Activated CD4-positive, alpha-beta T cell treated with anti-CD3 and anti-CD28 coated beads, Interleukin-2, amount 10 ng/mL, durations not matched to agents 24 days and 14 days (primary cell): ENCODE measurements at regions not wholly inside any gene's neighbourhood (a gene's known extent, or its start where the extent isn't known, plus 50 kb on each side); places are given as distances from the start of the nearest gene placed in this dataset.
"Not testable (repeated sequence)": the region's sequence is repeated elsewhere in the genome, so short reads cannot be mapped to it uniquely, and the experiment has no call there.

Experiments used
- DNase-seq: peaks from one replicate; pipeline ENCODE4 v3.0.0; 2022
- H3K27ac Mint-ChIP-seq: one replicate; pipeline ENCODE4 v1.8.0; 2022; ENCODE audit warnings: mild to moderate bottlenecking, mixed read lengths
- H3K27me3 Mint-ChIP-seq: one replicate; pipeline ENCODE4 v1.8.0; 2022; ENCODE audit warnings: mixed read lengths
- H3K36me3 Mint-ChIP-seq: one replicate; pipeline ENCODE4 v1.8.0; 2022; ENCODE audit warnings: low read depth, mild to moderate bottlenecking, mixed read lengths
- H3K4me1 Mint-ChIP-seq: one replicate; pipeline ENCODE4 v1.8.0; 2021; ENCODE audit warnings: mixed read lengths
- H3K4me3 Mint-ChIP-seq: one replicate; pipeline ENCODE4 v1.8.0; 2022; ENCODE audit warnings: mild to moderate bottlenecking, moderate library complexity, mixed read lengths
- H3K9me3 Mint-ChIP-seq: one replicate; pipeline ENCODE4 v1.8.0; 2021; ENCODE audit warnings: mixed read lengths
- intact Hi-C: fragments of 100-400 bp; cut with micrococcal nuclease; formaldehyde crosslinking; loops from one replicate; pipeline ENCODE4 v1.15.1; 2023

DNA sequence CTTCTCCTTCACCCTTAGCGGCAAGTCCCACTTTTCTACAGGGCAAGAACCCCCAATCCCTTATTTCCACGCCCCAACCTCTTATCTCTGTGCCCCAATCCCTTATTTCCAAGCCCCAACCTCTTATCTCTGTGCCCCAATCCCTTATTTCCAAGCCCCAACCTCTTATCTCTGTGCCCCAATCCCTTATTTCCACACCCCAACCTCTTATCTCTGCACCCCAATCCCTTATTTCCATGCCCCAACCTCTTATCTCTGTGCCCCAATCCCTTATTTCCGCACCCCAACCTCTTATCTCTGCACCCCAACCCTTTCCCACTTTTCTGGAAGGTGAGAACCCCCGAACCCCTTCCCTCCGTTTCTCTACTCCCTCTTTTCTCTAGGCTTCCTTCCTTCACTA, 116.1 kb upstream of the GJE1 start:
- H3K4me3 Mint-ChIP-seq, H3K27ac Mint-ChIP-seq, intact Hi-C loops, H3K27me3 Mint-ChIP-seq, H3K4me1 Mint-ChIP-seq, H3K9me3 Mint-ChIP-seq, H3K36me3 Mint-ChIP-seq, DNase-seq: not testable (repeated sequence)

DNA sequence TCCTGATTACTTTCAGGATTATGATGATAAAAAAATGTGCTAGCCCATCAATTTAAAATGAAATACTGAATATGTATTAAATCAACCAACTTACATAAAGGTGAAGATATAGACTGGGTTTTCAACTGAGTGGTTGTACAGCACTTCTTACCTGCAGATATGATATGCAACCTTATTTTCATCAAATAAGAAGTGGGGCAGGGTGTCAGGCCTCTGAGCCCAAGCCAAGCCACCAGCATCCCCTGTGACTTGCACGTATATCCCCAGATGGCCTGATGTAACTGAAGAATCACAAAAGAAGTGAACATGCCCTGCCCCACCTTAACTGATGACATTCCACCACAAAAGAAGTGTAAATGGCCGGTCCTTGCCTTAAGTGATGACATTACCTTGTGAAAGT, 117.3 kb upstream of the GJE1 start:
- H3K4me3 Mint-ChIP-seq, DNase-seq, H3K27me3 Mint-ChIP-seq, H3K27ac Mint-ChIP-seq, H3K4me1 Mint-ChIP-seq, intact Hi-C loops, H3K9me3 Mint-ChIP-seq, H3K36me3 Mint-ChIP-seq: not testable (repeated sequence)

DNA sequence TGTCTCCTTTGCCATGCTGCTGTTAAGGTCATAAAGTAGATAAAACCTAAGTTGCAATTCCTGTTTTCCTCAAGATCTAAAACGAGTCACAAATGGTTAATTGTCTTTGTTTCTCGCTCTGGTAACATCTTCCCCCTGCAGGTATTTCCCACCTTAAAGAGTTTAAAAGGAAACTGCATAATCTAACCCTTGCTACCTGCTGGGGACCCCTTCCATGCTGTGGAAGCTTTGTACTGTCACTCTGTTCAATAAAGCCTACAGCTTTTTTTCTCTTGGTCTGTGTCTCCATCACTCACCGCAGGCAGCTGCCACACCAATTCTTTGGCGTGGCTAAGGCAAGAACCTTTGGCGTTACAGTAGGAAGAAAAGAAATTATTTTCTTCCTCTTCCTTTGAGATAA, 117.7 kb upstream of the GJE1 start:
- no peak overlapping the region for H3K4me3 Mint-ChIP-seq
- no peaks in the 10 kb centered on the region for H3K9me3 Mint-ChIP-seq
- no peak for DNase-seq
- H3K4me1 Mint-ChIP-seq: peaks cover 4% of the 10 kb centered on the region
- intact Hi-C loops: no loop called here
- no peaks in the 10 kb centered on the region for H3K36me3 Mint-ChIP-seq
- H3K27me3 Mint-ChIP-seq: peaks cover 8% of the 10 kb centered on the region
- H3K27ac Mint-ChIP-seq: no peak overlapping the region

DNA sequence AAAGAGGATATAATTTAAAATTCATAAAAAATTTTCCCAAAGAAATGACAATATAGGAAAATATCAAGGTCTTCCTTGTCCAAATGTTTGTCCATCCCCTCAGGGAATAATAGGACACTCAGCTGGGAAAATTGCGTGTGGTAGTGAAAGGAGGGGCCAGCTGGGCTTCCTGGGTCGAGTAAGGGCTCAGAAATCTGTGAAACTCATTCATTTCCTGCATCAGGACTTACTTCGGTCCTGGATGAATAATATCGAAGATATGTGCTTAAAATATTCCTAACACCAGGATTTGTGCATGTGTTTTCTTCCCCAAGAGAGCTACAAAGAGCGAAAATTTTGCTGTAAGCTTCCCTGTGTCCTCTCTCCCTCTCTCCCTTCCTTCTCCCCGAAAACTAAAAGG, 118.2 kb upstream of the GJE1 start:
- Mint-ChIP-seq H3K4me3 (no peak overlapping the region), H3K9me3 (no peaks in the 10 kb centered on the region), H3K27ac (no peak overlapping the region), H3K27me3 (peaks cover 8% of the 10 kb centered on the region), H3K36me3 (no peaks in the 10 kb centered on the region), H3K4me1 (peaks cover 4% of the 10 kb centered on the region)
- intact Hi-C loops: no loop called here
- DNase-seq: no peak

DNA sequence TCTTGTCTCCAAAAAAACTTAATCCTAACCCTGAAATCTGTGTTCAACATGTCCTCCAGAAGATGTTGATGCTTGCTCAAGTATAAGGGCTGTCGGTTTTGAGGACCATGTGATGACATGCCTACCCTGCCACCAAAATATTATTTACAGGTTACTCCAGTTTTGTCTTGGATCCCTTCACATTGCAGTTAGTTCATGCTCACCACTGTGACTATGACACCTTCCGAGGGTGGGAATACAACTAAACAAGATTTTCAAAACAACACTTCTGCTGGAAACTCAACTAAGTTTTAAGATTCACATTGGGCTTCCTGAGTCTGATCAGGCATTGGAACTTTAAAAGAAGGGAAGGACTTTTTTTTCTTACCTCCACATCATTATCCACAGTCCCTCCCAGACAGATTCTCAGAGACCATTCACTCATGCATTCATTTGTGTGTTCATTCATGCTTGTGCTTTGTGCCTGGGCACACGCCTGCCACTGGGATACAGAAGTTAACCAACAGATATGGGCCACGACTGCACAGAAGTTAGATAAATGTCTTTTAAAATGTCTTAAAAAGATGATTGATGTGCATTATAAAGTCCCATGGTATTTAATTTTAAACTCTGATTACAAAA, 118.7 kb upstream of the GJE1 start:
- no peaks in the 10 kb centered on the region for H3K36me3 Mint-ChIP-seq
- H3K27me3 Mint-ChIP-seq: peaks cover 8% of the 10 kb centered on the region
- DNase-seq: no peak
- intact Hi-C loops: no loop called here
- H3K4me3 Mint-ChIP-seq: no peak overlapping the region
- no peak overlapping the region for H3K27ac Mint-ChIP-seq
- no peaks in the 10 kb centered on the region for H3K9me3 Mint-ChIP-seq
- H3K4me1 Mint-ChIP-seq: peaks cover 4% of the 10 kb centered on the region

DNA sequence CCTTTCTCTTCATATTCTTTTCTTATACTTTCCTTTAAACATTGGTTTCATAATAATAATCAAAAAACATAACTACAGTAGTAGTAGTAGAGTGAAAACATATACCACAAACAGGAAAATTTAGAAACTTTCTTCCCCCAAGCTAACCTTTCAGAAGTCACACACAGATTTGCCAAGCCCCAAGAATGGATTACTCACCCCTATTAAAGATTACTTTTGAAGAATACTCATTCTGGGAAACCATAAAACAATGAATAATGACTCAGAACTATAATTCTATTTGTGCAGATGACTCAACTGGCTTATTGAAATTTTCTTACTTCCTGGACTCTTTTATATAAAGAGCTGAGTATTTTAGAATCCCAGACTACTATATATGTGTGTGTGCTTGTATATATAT, 119.4 kb upstream of the GJE1 start:
- Mint-ChIP-seq H3K4me1 (peaks cover 4% of the 10 kb centered on the region), H3K27ac (no peak overlapping the region), H3K9me3 (no peaks in the 10 kb centered on the region), H3K4me3 (no peak overlapping the region), H3K27me3 (peaks cover 8% of the 10 kb centered on the region), H3K36me3 (no peaks in the 10 kb centered on the region)
- intact Hi-C loops: no loop called here
- no peak for DNase-seq

DNA sequence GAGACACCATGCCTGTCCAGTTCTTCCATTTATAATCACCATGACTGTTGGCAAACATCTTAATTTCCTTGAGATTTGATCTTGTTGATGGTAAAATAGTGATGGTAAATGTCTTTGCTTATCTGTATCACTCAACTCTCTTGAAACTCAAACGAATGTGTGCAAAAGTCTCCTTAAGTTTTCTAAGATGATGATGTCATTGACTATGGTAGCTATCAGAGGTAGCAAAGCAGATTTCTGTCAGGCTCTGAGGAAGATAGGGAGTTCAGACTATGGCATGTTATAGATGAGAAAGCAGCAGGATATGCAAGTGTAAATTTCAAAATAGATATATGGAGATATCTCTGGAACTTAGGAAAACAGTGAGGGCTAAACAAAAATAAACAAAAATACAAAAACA, 121.0 kb upstream of the GJE1 start:
- H3K4me1 Mint-ChIP-seq: peaks cover 4% of the 10 kb centered on the region
- no peak overlapping the region for H3K27ac Mint-ChIP-seq
- H3K36me3 Mint-ChIP-seq: no peaks in the 10 kb centered on the region
- H3K4me3 Mint-ChIP-seq: no peak overlapping the region
- no peak for DNase-seq
- H3K9me3 Mint-ChIP-seq: no peaks in the 10 kb centered on the region
- peaks cover 8% of the 10 kb centered on the region for H3K27me3 Mint-ChIP-seq
- intact Hi-C loops: no loop called here

DNA sequence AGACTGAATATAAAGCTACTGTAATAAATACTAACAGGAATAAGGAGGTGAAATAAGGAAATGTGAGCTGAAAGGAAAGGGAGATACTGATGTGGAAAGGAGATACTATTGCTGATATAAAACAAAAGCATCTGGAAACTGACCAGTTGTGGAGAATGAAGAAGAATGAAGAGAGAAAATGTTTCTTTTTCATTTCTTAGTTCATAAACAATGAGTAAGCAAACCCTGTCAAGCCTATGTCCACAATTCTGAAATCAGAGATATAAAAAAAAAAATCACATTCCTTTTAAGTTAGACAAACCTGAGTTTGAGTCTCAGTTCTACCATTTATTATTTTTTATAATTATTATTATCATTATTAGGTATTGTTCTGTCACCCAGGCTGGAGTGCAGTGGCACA, 121.6 kb upstream of the GJE1 start:
- H3K27me3 Mint-ChIP-seq: peaks cover 8% of the 10 kb centered on the region
- no peak for DNase-seq
- H3K9me3 Mint-ChIP-seq: no peaks in the 10 kb centered on the region
- intact Hi-C loops: no loop called here
- no peak overlapping the region for H3K27ac Mint-ChIP-seq
- no peak overlapping the region for H3K4me3 Mint-ChIP-seq
- H3K4me1 Mint-ChIP-seq: peaks cover 4% of the 10 kb centered on the region
- H3K36me3 Mint-ChIP-seq: no peaks in the 10 kb centered on the region

DNA sequence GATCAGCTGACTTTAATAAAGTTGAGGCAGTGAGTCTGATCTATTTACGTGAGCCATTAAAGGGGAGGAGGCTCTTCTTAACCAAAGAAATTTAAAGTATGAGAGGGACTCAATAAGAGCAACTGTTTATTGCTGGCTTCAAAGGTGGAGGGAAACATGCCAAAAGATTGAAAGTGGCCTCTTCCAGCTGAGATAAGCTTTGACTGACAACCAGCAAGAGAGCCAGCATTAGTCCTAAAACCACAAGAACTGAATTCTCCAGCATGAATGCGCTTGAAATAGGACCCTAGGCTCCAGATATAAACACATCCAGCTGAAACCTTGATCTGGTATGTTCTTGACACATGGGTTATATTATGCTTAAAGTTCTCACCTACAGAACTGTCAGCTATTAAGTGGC, 123.1 kb upstream of the GJE1 start:
- no peak for DNase-seq
- H3K36me3 Mint-ChIP-seq: no peaks in the 10 kb centered on the region
- intact Hi-C loops: no loop called here
- peaks cover 4% of the 10 kb centered on the region for H3K4me1 Mint-ChIP-seq
- no peak overlapping the region for H3K27ac Mint-ChIP-seq
- no peaks in the 10 kb centered on the region for H3K9me3 Mint-ChIP-seq
- no peak overlapping the region for H3K4me3 Mint-ChIP-seq
- H3K27me3 Mint-ChIP-seq: peaks cover 6% of the 10 kb centered on the region

DNA sequence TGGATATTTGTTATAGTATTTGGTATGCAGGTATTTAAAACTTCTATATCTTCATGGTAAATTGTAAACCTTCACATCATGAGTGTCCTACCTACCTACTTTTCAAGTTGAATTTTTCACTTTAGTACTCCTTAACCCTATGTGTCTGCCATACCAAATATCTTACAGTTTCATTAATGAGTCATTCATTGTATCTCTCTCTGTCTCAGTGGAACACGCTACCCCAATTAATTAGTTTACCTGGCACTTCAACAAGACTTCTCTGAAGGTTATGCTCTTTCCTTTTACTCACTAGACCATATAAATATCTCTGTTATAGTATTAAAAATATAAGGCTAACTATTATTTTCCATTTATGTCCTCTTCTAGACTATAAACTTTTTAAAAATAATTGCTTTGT, 123.9 kb upstream of the GJE1 start:
- H3K27me3 Mint-ChIP-seq: peaks cover 5% of the 10 kb centered on the region
- DNase-seq: no peak
- no peak overlapping the region for H3K4me3 Mint-ChIP-seq
- peaks cover 4% of the 10 kb centered on the region for H3K4me1 Mint-ChIP-seq
- no peak overlapping the region for H3K27ac Mint-ChIP-seq
- intact Hi-C loops: no loop called here
- H3K36me3 Mint-ChIP-seq: no peaks in the 10 kb centered on the region
- no peaks in the 10 kb centered on the region for H3K9me3 Mint-ChIP-seq

DNA sequence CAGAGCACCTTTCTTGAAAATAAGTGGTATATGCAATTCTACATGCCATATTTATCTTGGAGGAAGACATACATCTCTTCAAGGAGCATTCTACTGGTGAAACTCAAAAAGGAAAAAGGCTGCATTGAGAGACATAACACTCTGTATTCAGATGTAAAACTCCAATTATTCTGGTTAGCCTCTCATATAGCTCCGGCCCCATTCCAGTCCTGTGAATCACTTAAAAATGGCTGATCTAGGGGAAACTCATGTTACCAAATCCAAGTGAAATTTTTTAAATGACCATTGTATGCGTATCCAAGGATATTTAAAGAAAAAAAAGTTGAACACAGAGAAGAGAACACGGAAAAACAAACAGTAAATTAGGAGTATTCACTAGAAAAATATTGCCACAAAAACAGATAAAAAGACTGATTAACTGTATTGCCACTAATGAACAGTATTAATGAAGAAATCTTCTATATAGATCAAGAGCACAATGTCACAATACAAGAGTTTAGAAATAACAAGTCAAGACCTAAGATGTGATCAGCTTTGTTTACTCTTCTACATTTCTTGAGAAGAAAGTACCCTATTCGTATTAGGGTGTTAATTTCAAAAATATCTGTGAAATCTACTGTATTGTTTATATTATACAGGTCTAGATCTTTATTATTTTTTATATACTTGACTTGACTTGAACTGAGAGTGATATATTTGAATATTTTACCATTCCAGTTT, 124.5 kb upstream of the GJE1 start:
- Mint-ChIP-seq H3K27ac (no peak overlapping the region), H3K27me3 (peaks cover 5% of the 10 kb centered on the region), H3K4me3 (no peak overlapping the region), H3K9me3 (no peaks in the 10 kb centered on the region), H3K36me3 (no peaks in the 10 kb centered on the region), H3K4me1 (peaks cover 2% of the 10 kb centered on the region)
- intact Hi-C loops: no loop called here
- no peak for DNase-seq

DNA sequence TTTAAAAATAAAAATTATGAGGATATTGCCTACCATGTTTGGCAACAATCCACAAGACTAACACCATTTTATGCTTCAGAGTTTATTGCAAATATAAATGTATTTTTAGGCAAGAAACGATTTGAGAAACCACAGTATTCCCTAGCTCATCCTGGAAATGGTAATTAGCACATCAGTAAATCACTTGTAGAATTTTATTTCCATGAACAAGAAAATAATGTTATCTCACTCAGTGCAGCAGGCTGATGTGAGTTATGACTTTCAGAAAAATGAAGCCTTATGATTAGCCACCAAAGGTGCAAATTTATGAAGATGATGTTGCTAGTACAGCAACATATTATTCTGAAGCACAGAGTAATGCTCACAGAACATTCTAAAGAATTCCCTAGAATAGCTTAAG, 127.7 kb upstream of the GJE1 start:
- intact Hi-C loops: no loop called here
- no peaks in the 10 kb centered on the region for H3K9me3 Mint-ChIP-seq
- no peaks in the 10 kb centered on the region for H3K4me1 Mint-ChIP-seq
- no peak for DNase-seq
- H3K27me3 Mint-ChIP-seq: no peaks in the 10 kb centered on the region
- no peak overlapping the region for H3K4me3 Mint-ChIP-seq
- no peaks in the 10 kb centered on the region for H3K36me3 Mint-ChIP-seq
- no peak overlapping the region for H3K27ac Mint-ChIP-seq

DNA sequence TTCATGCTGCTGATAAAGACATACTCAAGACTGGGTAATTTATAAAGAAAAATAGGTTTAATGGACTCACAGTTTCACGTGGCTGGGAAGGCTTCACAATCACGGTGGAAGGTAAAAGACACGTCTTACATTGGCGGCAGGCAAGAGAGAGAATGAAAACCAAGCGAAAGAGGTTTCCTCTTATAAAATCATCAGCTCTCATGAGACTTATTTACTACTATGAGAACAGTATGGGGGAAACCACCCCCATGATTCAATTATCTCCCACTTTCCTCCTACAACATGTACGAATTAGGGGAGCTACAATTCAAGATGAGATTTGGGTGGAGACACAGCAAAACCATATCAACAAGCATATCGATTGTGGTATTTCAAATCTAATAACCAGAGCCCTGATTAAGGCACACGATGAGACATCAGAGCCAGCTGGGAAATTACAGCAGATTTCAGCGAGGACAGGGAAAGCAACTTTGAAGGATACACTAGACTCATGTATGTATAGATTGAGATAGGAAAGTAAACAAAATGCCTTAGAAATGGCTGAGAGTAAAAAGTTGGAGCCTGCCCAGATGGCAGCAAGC, 129.8 kb upstream of the GJE1 start:
- DNase-seq: no peak
- Mint-ChIP-seq H3K27me3 (no peaks in the 10 kb centered on the region), H3K27ac (no peak overlapping the region), H3K4me3 (no peak overlapping the region), H3K4me1 (no peaks in the 10 kb centered on the region), H3K9me3 (no peaks in the 10 kb centered on the region), H3K36me3 (no peaks in the 10 kb centered on the region)
- intact Hi-C loops: no loop called here

DNA sequence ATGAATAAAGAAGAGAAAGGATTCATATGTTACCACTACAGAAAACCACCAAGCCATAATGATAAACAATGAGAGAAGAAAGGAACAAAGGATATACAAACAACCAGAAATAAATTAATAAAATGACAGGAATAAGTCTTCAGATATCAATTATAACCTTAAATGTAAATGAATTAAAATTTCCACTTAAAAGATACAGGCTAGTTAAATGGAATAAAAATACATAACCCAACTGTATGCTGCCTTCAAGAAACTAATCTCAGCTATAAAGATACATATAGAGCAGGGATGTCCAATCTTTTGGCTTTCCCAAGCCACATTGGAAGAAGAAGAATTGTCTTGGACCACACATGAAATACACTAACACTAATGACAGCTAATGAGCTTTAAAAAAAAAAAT, 135.9 kb upstream of the GJE1 start:
- no peak overlapping the region for H3K27ac Mint-ChIP-seq

DNA sequence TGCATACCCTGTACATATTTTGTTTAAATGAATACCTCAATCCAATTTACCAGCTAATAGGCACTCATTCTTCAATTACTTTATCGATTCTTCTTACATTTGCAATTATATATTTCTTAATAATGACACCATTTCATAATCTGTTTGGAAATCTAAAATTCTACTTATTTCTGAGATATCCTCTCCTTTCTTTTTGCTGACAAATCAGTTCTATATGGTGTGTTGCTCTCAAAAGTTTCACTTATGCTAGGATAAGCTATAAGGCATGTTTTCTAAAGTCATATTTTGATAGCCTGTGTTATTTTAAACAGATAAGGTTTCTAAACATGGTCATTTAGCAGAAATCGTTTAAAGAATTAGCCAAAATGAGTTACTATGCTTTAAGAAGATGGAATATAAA, 140.6 kb upstream of the GJE1 start:
- Mint-ChIP-seq H3K4me3 (no peak overlapping the region), H3K9me3 (peaks cover 4% of the 10 kb centered on the region), H3K36me3 (no peaks in the 10 kb centered on the region), H3K4me1 (no peaks in the 10 kb centered on the region), H3K27me3 (no peaks in the 10 kb centered on the region), H3K27ac (no peak overlapping the region)
- intact Hi-C loops: no loop called here
- no peak for DNase-seq

More for the DNA sequence above, 135.9 kb upstream of the GJE1 start:
- intact Hi-C loops: no loop called here
- Mint-ChIP-seq H3K4me3 (no peak overlapping the region), H3K27me3 (no peaks in the 10 kb centered on the region), H3K9me3 (peaks cover 4% of the 10 kb centered on the region), H3K4me1 (no peaks in the 10 kb centered on the region), H3K36me3 (no peaks in the 10 kb centered on the region)
- DNase-seq: no peak
